ENCODE measurements at regions not wholly inside any gene's neighbourhood (a gene's known extent, or its start where the extent isn't known, plus 50 kb on each side); places are given as distances from the start of the nearest gene placed in this dataset.

DNA sequence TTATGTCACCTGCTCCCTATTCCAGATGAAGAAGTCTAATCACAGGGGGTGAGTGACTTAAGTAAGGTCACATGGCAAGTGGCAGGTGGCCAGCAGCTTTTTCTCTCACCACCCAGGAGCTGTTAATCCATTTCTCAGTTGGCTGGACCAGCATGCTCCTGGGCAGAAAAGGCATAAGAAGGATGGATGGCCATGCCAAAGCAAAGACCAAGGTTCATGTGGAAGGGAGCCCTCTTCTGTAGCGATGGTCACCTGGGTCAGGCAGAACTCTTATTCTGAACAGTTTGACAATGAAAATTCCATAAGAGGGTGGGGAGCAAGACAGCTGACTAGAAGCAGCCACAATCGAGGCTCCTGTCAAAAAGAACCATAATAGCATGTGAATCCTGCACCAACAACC is 538.1 kb downstream of the SUCLA2 start:
- Histone ChIP-seq H3K4me2 (no peak overlapping the region), H3K4me3 (no peak overlapping the region), H3K27ac (no peak overlapping the region), H3K79me2 (ENCODE audit: low read depth) (no peaks in the 10 kb centered on the region), H3K9me2 (ENCODE audit: insufficient read depth) (no peaks in the 10 kb centered on the region), H3K9me3 (ENCODE audit: insufficient read depth, low read depth) (no peaks in the 10 kb centered on the region), H2AFZ (no peak overlapping the region), H3K27me3 (ENCODE audit: insufficient read depth, low read depth) (no peaks in the 10 kb centered on the region), H3K36me3 (ENCODE audit: low read depth) (no peaks in the 10 kb centered on the region), H3F3A (ENCODE audit: insufficient read depth, low read depth) (no peaks in the 10 kb centered on the region), H4K20me1 (ENCODE audit: insufficient read depth) (no peaks in the 10 kb centered on the region), H3K4me1 (replicated peaks; ENCODE audit: insufficient read depth) (no peaks in the 10 kb centered on the region)
- ChIA-PET POLR2A (ENCODE audit: unreplicated experiment) (no interaction called here), CTCF (no interaction called here)
- no TSS peak for BruUV-seq (replicated peaks)
- DNase-seq = no peak
- intact Hi-C loops (cut with micrococcal nuclease; ENCODE audit: unreplicated experiment) = no loop called here
- TF ChIP-seq EZH2 (IDR thresholded peaks at IDR 0.05; ENCODE audit: low read depth) (no peak), CTCF (conservative IDR thresholded peaks at IDR 0.05) (no peak)

GRCh38 chr13:47461816-47462215 is 539.3 kb downstream of the SUCLA2 start:
- Histone ChIP-seq H3K79me2 (ENCODE audit: low read depth) (no peaks in the 10 kb centered on the region), H3K27ac (no peak overlapping the region), H3K36me3 (ENCODE audit: low read depth) (no peaks in the 10 kb centered on the region), H3K27me3 (ENCODE audit: insufficient read depth, low read depth) (no peaks in the 10 kb centered on the region), H3K9me3 (ENCODE audit: insufficient read depth, low read depth) (no peaks in the 10 kb centered on the region), H3K9me2 (ENCODE audit: insufficient read depth) (no peaks in the 10 kb centered on the region), H3K4me3 (no peak overlapping the region), H2AFZ (no peak overlapping the region), H3F3A (ENCODE audit: insufficient read depth, low read depth) (no peaks in the 10 kb centered on the region), H3K4me2 (no peak overlapping the region), H3K4me1 (replicated peaks; ENCODE audit: insufficient read depth) (no peaks in the 10 kb centered on the region), H4K20me1 (ENCODE audit: insufficient read depth) (no peaks in the 10 kb centered on the region)
- intact Hi-C loops (cut with micrococcal nuclease; ENCODE audit: unreplicated experiment) = no loop called here
- CTCF ChIA-PET = no interaction called here
- DNase-seq = no peak
- no TSS peak for BruUV-seq (replicated peaks)
- POLR2A ChIA-PET (ENCODE audit: unreplicated experiment) = no interaction called here
- TF ChIP-seq EZH2 (IDR thresholded peaks at IDR 0.05; ENCODE audit: low read depth) (no peak), CTCF (conservative IDR thresholded peaks at IDR 0.05) (no peak)

DNA sequence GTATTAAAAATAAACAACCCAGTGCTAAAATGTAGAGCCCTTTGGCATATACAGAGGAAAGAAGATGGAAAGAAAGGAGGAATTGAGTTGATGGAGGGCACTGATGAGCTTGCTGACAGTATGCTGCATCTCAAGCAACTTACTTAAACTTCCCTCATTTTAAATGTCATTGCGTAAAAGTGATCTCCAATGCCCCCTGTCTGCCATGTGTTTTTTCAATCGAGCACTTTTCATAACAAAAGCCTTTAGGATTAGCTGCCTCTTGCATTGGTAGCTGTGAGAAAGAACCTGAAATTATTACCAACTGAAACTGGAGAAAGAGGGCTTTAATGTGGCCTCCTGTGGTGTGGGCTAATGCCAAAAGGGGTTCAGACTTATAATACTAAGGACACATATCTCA is 541.6 kb downstream of the SUCLA2 start:
- CTCF ChIA-PET = interaction anchor here (0.6 kb wide), 1 partner anchor 42 kb away, joined by 3 read pairs; no protein-coding TSS in a partner anchor
- no peaks in the 10 kb centered on the region for H4K20me1 ChIP-seq (ENCODE audit: insufficient read depth)
- H3K4me1 ChIP-seq (replicated peaks; ENCODE audit: insufficient read depth) = no peaks in the 10 kb centered on the region
- no peak overlapping the region for H3K4me2 ChIP-seq
- no peaks in the 10 kb centered on the region for H3K9me2 ChIP-seq (ENCODE audit: insufficient read depth)
- no peaks in the 10 kb centered on the region for H3K27me3 ChIP-seq (ENCODE audit: insufficient read depth, low read depth)
- no peaks in the 10 kb centered on the region for H3K36me3 ChIP-seq (ENCODE audit: low read depth)
- no peaks in the 10 kb centered on the region for H3K79me2 ChIP-seq (ENCODE audit: low read depth)
- no TSS peak for BruUV-seq (replicated peaks)
- TF ChIP-seq CTCF (conservative IDR thresholded peaks at IDR 0.05) (no peak), EZH2 (IDR thresholded peaks at IDR 0.05; ENCODE audit: low read depth) (no peak)
- H3K27ac ChIP-seq = no peak overlapping the region
- H2AFZ ChIP-seq = no peak overlapping the region
- H3K4me3 ChIP-seq = no peak overlapping the region
- H3F3A ChIP-seq (ENCODE audit: insufficient read depth, low read depth) = no peaks in the 10 kb centered on the region
- POLR2A ChIA-PET (ENCODE audit: unreplicated experiment) = interaction anchor here (0.9 kb wide), 1 partner anchor 439 kb away, joined by 10 read pairs; no protein-coding TSS in a partner anchor
- no peak for DNase-seq
- H3K9me3 ChIP-seq (ENCODE audit: insufficient read depth, low read depth) = no peaks in the 10 kb centered on the region
- intact Hi-C loops (cut with micrococcal nuclease; ENCODE audit: unreplicated experiment) = no loop called here

All from PC-9 (cell line).